ENCODE measurements at regions not wholly inside any gene's neighbourhood (a gene's known extent, or its start where the extent isn't known, plus 50 kb on each side); places are given as distances from the start of the nearest gene placed in this dataset.
A peak's percentile ranks its signal among the peaks of the same experiment; 100 is the strongest.

DNA sequence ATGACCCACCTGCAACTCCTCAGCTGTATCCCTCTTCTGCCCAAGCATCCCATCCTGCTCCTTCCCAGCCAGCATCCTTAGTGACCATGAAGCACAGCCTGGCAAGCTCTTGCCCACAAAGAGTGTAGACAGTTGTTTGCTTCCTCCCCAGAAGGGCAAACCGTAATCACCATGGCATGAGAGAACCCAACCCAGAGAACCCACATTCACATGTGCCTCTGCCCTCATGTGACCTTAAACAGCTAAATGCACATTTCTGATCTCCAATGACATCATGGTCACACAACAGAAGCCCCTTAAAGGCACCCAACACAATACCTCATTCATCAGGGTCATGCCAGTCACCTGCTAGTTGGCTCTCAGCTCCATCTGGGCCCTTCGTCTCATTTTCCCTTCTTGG, 162.8 kb upstream of the CDYL start:
- no peak for TF ChIP-seq CSDC2 (CRISPR knock-in tag; IDR thresholded peaks at IDR 0.05)
- no peak for TF ChIP-seq RARB (CRISPR knock-in tag; IDR thresholded peaks at IDR 0.05)
- TF ChIP-seq, protein P1, sequence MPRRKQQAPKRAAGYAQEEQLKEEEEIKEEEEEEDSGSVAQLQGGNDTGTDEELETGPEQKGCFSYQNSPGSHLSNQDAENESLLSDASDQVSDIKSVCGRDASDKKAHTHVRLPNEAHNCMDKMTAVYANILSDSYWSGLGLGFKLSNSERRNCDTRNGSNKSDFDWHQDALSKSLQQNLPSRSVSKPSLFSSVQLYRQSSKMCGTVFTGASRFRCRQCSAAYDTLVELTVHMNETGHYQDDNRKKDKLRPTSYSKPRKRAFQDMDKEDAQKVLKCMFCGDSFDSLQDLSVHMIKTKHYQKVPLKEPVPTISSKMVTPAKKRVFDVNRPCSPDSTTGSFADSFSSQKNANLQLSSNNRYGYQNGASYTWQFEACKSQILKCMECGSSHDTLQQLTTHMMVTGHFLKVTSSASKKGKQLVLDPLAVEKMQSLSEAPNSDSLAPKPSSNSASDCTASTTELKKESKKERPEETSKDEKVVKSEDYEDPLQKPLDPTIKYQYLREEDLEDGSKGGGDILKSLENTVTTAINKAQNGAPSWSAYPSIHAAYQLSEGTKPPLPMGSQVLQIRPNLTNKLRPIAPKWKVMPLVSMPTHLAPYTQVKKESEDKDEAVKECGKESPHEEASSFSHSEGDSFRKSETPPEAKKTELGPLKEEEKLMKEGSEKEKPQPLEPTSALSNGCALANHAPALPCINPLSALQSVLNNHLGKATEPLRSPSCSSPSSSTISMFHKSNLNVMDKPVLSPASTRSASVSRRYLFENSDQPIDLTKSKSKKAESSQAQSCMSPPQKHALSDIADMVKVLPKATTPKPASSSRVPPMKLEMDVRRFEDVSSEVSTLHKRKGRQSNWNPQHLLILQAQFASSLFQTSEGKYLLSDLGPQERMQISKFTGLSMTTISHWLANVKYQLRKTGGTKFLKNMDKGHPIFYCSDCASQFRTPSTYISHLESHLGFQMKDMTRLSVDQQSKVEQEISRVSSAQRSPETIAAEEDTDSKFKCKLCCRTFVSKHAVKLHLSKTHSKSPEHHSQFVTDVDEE (CRISPR knock-in tag; IDR thresholded peaks at IDR 0.05), result no peak
- no peak for TF ChIP-seq ZC3H10 (CRISPR knock-in tag; IDR thresholded peaks at IDR 0.05)
- ATAC-seq, result no peak

DNA sequence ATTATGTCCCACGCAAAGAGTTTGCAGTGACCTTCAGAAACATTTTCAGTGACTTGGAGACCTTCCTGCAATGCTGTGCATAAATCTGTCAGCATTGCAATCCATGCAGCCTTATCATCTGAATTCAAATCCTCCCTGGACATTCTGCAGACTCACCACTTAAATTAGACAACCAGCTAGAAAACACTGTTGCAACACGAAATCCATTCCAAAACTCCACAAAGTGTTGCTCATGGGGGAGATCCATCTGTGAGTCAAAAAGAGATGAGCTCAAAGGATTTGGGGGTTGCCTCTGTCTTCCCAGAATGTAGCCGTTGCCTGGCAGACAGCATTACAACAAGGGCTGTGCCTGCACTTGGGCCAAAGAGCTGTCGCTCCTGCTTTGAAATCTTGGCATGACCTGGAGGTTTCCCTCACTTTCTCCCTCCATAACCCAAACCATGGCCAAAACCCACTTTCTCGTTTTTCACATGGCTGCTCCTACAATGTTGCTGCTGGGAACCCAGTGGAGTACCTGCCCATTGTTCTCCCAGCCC, 163.5 kb upstream of the CDYL start:
- TF ChIP-seq ZFP30 (CRISPR knock-in tag; IDR thresholded peaks at IDR 0.05), result no peak
- TF ChIP-seq ZNF70 (CRISPR knock-in tag; IDR thresholded peaks at IDR 0.05), result no peak
- no peak for TF ChIP-seq PPARA (CRISPR knock-in tag; IDR thresholded peaks at IDR 0.05; ENCODE audit: borderline replicate concordance)
- no peak for ATAC-seq

DNA sequence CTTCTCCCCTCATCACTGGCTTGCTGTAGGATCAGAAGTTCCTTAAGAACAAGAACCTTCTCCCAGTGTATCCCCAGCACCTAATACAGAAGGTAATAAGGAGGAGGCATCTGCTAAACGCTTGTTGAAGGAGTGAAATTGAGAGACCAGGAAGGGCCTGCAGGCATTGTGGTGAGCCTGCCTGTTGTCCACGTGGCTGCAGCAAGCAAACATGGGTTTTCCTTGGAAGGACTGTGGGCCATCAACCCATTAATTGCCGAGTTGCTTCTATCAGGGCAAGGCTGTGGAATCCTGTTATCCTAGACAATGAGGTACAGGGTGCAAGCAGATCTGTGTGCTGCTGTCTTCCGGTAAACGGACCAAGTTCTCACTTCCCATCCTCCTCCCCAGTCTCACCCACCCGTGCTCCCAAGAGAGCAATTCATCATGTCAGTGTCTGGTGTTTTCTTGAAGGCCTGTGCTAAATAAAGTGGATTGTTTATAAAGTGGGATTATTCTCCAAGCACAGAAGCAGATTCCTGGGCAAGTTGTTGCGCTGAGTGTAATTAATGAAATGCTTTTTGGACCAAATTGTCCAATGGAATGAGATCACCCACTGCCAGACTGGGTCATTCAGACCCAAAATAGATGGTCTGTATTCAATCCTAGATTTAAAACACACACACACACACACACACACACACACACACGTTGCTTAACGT, 164.6 kb upstream of the CDYL start:
- no peak for ATAC-seq

DNA sequence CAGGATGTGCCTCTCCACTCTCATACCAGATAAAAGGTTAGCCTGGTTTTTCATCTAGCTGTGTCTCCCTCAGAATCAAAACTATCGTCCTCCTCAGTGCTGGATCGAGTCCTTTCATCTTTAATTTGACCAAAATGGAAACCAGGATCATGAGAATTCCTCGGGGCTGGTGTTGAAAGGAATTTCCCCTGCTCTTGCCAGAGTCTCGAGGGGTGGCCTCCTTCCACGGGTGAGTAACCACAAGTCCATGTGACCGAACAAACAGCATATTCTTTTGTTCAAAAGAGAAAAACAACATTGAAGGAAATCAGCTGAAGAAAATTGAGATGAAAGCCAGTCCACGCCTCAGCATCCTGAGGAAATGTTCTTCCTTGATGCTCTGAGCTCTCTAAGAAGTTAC, 165.9 kb upstream of the CDYL start:
- ATAC-seq, result peak; percentile 32; the same call in 2 of the 3 replicates
- TF ChIP-seq BACH2 (CRISPR knock-in tag; IDR thresholded peaks at IDR 0.05; ENCODE audit: borderline replicate concordance), result no peak
- no peak for TF ChIP-seq ZNF565 (CRISPR knock-in tag; conservative IDR thresholded peaks at IDR 0.05; ENCODE audit: low read depth)
- no peak for TF ChIP-seq CSDC2 (CRISPR knock-in tag; IDR thresholded peaks at IDR 0.05)
- no peak for TF ChIP-seq OSR1 (CRISPR knock-in tag; IDR thresholded peaks at IDR 0.05)
- no peak for TF ChIP-seq ZNF8 (CRISPR knock-in tag; IDR thresholded peaks at IDR 0.05)
- TF ChIP-seq, protein P2, sequence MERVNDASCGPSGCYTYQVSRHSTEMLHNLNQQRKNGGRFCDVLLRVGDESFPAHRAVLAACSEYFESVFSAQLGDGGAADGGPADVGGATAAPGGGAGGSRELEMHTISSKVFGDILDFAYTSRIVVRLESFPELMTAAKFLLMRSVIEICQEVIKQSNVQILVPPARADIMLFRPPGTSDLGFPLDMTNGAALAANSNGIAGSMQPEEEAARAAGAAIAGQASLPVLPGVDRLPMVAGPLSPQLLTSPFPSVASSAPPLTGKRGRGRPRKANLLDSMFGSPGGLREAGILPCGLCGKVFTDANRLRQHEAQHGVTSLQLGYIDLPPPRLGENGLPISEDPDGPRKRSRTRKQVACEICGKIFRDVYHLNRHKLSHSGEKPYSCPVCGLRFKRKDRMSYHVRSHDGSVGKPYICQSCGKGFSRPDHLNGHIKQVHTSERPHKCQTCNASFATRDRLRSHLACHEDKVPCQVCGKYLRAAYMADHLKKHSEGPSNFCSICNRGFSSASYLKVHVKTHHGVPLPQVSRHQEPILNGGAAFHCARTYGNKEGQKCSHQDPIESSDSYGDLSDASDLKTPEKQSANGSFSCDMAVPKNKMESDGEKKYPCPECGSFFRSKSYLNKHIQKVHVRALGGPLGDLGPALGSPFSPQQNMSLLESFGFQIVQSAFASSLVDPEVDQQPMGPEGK (CRISPR knock-in tag; IDR thresholded peaks at IDR 0.05; ENCODE audit: borderline replicate concordance), result no peak
- no peak for TF ChIP-seq ZFP3 (CRISPR knock-in tag; IDR thresholded peaks at IDR 0.05)
- TF ChIP-seq RARB (CRISPR knock-in tag; IDR thresholded peaks at IDR 0.05), result no peak
- no peak for TF ChIP-seq SNAI2 (CRISPR knock-in tag; IDR thresholded peaks at IDR 0.05)
- TF ChIP-seq, protein P3, sequence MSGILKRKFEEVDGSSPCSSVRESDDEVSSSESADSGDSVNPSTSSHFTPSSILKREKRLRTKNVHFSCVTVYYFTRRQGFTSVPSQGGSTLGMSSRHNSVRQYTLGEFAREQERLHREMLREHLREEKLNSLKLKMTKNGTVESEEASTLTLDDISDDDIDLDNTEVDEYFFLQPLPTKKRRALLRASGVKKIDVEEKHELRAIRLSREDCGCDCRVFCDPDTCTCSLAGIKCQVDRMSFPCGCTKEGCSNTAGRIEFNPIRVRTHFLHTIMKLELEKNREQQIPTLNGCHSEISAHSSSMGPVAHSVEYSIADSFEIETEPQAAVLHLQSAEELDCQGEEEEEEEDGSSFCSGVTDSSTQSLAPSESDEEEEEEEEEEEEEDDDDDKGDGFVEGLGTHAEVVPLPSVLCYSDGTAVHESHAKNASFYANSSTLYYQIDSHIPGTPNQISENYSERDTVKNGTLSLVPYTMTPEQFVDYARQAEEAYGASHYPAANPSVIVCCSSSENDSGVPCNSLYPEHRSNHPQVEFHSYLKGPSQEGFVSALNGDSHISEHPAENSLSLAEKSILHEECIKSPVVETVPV (CRISPR knock-in tag; IDR thresholded peaks at IDR 0.05), result no peak
- TF ChIP-seq ISL1 (CRISPR knock-in tag; IDR thresholded peaks at IDR 0.05), result no peak
- TF ChIP-seq ZNF70 (CRISPR knock-in tag; IDR thresholded peaks at IDR 0.05), result no peak
- TF ChIP-seq ESRRG (CRISPR knock-in tag; IDR thresholded peaks at IDR 0.05), result no peak
- TF ChIP-seq, protein P1 (CRISPR knock-in tag; IDR thresholded peaks at IDR 0.05), result no peak
- TF ChIP-seq ZC3H10 (CRISPR knock-in tag; IDR thresholded peaks at IDR 0.05), result no peak

More for the DNA sequence above, 164.6 kb upstream of the CDYL start:
- no peak for TF ChIP-seq PPARA (CRISPR knock-in tag; IDR thresholded peaks at IDR 0.05; ENCODE audit: borderline replicate concordance)
- no peak for TF ChIP-seq ESRRG (CRISPR knock-in tag; IDR thresholded peaks at IDR 0.05)
- TF ChIP-seq RARB (CRISPR knock-in tag; IDR thresholded peaks at IDR 0.05), result no peak
- no peak for TF ChIP-seq SNAI2 (CRISPR knock-in tag; IDR thresholded peaks at IDR 0.05)
- no peak for TF ChIP-seq TCF4 (CRISPR knock-in tag; IDR thresholded peaks at IDR 0.05; ENCODE audit: borderline replicate concordance)
- no peak for TF ChIP-seq ZFP30 (CRISPR knock-in tag; IDR thresholded peaks at IDR 0.05)
- TF ChIP-seq BACH2 (CRISPR knock-in tag; IDR thresholded peaks at IDR 0.05; ENCODE audit: borderline replicate concordance), result no peak
- TF ChIP-seq ZC3H10 (CRISPR knock-in tag; IDR thresholded peaks at IDR 0.05), result no peak
- no peak for TF ChIP-seq ZFP3 (CRISPR knock-in tag; IDR thresholded peaks at IDR 0.05)
- TF ChIP-seq, protein P3 (CRISPR knock-in tag; IDR thresholded peaks at IDR 0.05), result no peak
- TF ChIP-seq, protein P2 (CRISPR knock-in tag; IDR thresholded peaks at IDR 0.05; ENCODE audit: borderline replicate concordance), result no peak
- TF ChIP-seq OSR1 (CRISPR knock-in tag; IDR thresholded peaks at IDR 0.05), result no peak
- no peak for TF ChIP-seq GLIS3 (CRISPR knock-in tag; IDR thresholded peaks at IDR 0.05)
- no peak for TF ChIP-seq CSDC2 (CRISPR knock-in tag; IDR thresholded peaks at IDR 0.05)
- no peak for TF ChIP-seq TOX (CRISPR knock-in tag; IDR thresholded peaks at IDR 0.05; ENCODE audit: borderline replicate concordance)
- TF ChIP-seq ZNF70 (CRISPR knock-in tag; IDR thresholded peaks at IDR 0.05), result no peak

Data from SK-N-SH treated with all-trans-retinoic acid at 6 μM for 48 hours (cell line).